Bronchial epithelial cell (primary cell): ENCODE measurements at regions not wholly inside any gene's neighbourhood (a gene's known extent, or its start where the extent isn't known, plus 50 kb on each side); places are given as distances from the start of the nearest gene placed in this dataset.

ENCODE experiments used
- DNase-seq: peaks from one replicate; pipeline ENCODE4 v3.0.0-alpha.2; 2010; ENCODE audit warnings: low read depth
- FAIRE-seq: peaks from 2 replicates; lab custom pipeline; 2011; peaks lifted over from hg19 to GRCh38; lab: Jason Lieb, UNC
- H3K27me3 ChIP-seq: 2 replicates; pipeline ENCODE4 v1.5.1; 2011; ENCODE audit warnings: low read length; ENCODE audit not compliant: control insufficient read depth, insufficient read depth
- H3K36me3 ChIP-seq: 2 replicates; pipeline ENCODE4 v1.5.1; 2011; ENCODE audit warnings: low read length; ENCODE audit not compliant: control insufficient read depth, insufficient read depth
- H3K4me3 ChIP-seq: 2 replicates; pipeline ENCODE4 v1.5.1; 2011; ENCODE audit warnings: mild to moderate bottlenecking, low read depth, low read length, control low read depth
- CTCF ChIP-seq: IDR thresholded peaks from 2 replicates; pipeline ENCODE4 v1.5.1; 2011; ENCODE audit warnings: mild to moderate bottlenecking, moderate library complexity, low read length, control low read depth, inconsistent platforms; ENCODE audit not compliant: insufficient read depth, severe bottlenecking

- no peak for TF ChIP-seq CTCF
- FAIRE-seq, result no peak
Measured at GRCh38 chr2:129678751-129679150, 300.7 kb upstream of the RAB6C start.

DNA sequence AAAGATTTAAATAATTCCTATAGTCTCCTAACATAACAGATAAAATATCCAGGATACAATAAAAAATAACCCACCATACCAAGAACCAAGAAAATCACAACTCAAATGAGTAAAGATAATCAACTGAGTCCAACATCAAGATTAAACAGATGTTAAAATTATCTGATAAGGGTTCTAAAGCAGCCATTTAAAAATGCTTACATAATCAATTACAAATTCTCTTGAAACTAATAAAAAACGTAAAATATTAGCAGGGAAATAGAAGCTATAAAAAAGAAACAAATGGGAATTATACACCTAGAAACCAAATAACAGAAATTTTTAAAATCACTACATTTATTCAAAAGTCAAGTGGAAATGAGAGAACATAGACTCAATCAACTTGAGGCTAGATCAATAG, 297.7 kb upstream of the RAB6C start:
- Histone ChIP-seq H3K4me3 (no peak overlapping the region), H3K36me3 (no peaks in the 10 kb centered on the region), H3K27me3 (no peaks in the 10 kb centered on the region)
- no peak for DNase-seq
- TF ChIP-seq CTCF, result no peak
- FAIRE-seq, result no peak

More at GRCh38 chr2:129678751-129679150, 300.7 kb upstream of the RAB6C start:
- Histone ChIP-seq H3K27me3 (no peaks in the 10 kb centered on the region), H3K4me3 (no peak overlapping the region), H3K36me3 (no peaks in the 10 kb centered on the region)
- no peak for DNase-seq

DNA sequence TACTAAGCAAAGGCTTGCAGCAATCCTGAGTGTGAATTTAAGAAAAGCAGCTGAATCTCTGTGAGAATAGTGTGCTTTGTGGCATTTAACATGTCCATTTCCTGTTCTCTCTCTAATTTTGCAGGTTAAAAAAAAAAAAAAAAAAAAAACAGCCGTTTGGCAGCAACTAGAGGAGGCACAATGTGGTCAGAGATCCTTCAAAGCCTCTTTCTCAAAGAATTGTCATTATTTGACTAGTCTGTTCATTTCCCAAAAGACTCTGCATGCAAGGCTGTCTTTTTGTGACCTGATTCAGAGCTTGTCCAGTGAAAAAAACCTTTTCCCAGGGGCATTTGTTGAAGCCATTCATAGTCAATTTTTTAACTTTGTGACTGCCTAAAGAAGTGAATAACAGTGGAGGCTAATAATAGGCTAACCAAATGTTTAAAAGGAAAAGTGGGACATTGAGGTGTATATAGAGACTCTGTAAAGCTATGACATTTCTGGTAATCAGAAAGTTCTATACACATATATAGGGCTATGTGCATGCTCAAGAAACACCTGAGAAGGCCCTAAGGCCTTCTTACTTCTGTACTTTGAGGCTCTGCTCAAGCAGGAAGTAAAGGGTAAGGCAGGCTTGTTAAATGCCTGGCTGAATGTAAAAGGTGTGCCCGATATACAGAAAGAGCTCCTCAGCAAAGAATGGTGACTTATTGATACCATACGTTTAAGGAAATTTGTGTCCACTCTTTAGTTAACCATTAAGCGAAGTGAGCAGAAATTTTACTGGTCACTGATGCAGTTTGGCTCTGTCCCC, 289.6 kb upstream of the RAB6C start:
- no peaks in the 10 kb centered on the region for H3K36me3 ChIP-seq
- TF ChIP-seq CTCF, result no peak
- H3K27me3 ChIP-seq, result no peaks in the 10 kb centered on the region
- no peak for DNase-seq
- no peak overlapping the region for H3K4me3 ChIP-seq
- no peak for FAIRE-seq

GRCh38 chr2:129695496-129695895, 284.0 kb upstream of the RAB6C start:
- TF ChIP-seq CTCF, result no peak
- DNase-seq (no peak), FAIRE-seq (no peak)
- H3K36me3 ChIP-seq, result no peaks in the 10 kb centered on the region
- no peak overlapping the region for H3K4me3 ChIP-seq
- H3K27me3 ChIP-seq, result no peaks in the 10 kb centered on the region

- no peak for TF ChIP-seq CTCF
- FAIRE-seq (no peak), DNase-seq (no peak)
- no peaks in the 10 kb centered on the region for H3K36me3 ChIP-seq
- no peak overlapping the region for H3K4me3 ChIP-seq
- no peaks in the 10 kb centered on the region for H3K27me3 ChIP-seq
Measured at GRCh38 chr2:129698593-129698992, 280.9 kb upstream of the RAB6C start.
